Liver (tissue), 7 donors: ENCODE measurements at regions not wholly inside any gene's neighbourhood (a gene's known extent, or its start where the extent isn't known, plus 50 kb on each side); places are given as distances from the start of the nearest gene placed in this dataset.

Experiments
- DNase-seq: peaks from one replicate; pipeline ENCODE4 v3.0.0-alpha.2; 2017; ENCODE audit warnings: low spot score
- H3K27ac ChIP-seq, 2 donors: one replicate each; pipeline ENCODE4 v1.7.0; 2013; ENCODE audit warnings: inconsistent platforms in 2 of 2, low read length in 2 of 2, control low read depth in 1 of 2, low read depth in 1 of 2, mild to moderate bottlenecking in 1 of 2
- H3K27me3 ChIP-seq, 4 donors: one replicate each; pipeline versions ENCODE4 v1.6.1 to v1.7.0; 2013; ENCODE audit warnings: low read length in 3 of 4, inconsistent platforms in 1 of 4, mild to moderate bottlenecking in 1 of 4, moderate library complexity in 1 of 4; ENCODE audit not compliant: control insufficient read depth in 4 of 4, insufficient read depth in 4 of 4
- H3K36me3 ChIP-seq, 4 donors: one replicate each; pipeline versions ENCODE4 v1.6.1 to v1.7.0; 2013; ENCODE audit warnings: low read length in 3 of 4, mild to moderate bottlenecking in 3 of 4, low read depth in 1 of 4, moderate library complexity in 1 of 4; ENCODE audit not compliant: control insufficient read depth in 4 of 4, insufficient read depth in 3 of 4
- H3K4me1 ChIP-seq, 4 donors: one replicate each; pipeline versions ENCODE4 v1.6.1 to v1.7.0; 2013; ENCODE audit warnings: low read length in 3 of 4, mild to moderate bottlenecking in 3 of 4, moderate library complexity in 1 of 4; ENCODE audit not compliant: control insufficient read depth in 4 of 4, insufficient read depth in 4 of 4
- H3K4me3 ChIP-seq, 3 donors: one replicate each; pipeline versions ENCODE4 v1.6.1 to v1.7.0; 2013; ENCODE audit warnings: low read length in 3 of 3, control low read depth in 1 of 3, low read depth in 1 of 3, mild to moderate bottlenecking in 1 of 3
- H3K9ac ChIP-seq, 2 donors: one replicate each; pipeline ENCODE4 v1.7.0; 2013; ENCODE audit warnings: low read length in 2 of 2, mild to moderate bottlenecking in 2 of 2, moderate library complexity in 2 of 2, control low read depth in 1 of 2, low read depth in 1 of 2
- H3K9me3 ChIP-seq, 4 donors: one replicate each; pipeline versions ENCODE4 v1.6.1 to v1.7.0; 2013; ENCODE audit warnings: low read length in 3 of 4; ENCODE audit not compliant: control insufficient read depth in 4 of 4
- EGR1 ChIP-seq, 2 donors: IDR thresholded peaks; 2 replicates each; pipeline ENCODE4 v1.6.1; 2016 to 2018; ENCODE audit warnings: antibody characterized with exemption in 2 of 2, low read depth in 2 of 2
- FOXA1 ChIP-seq: IDR thresholded peaks from 2 replicates; pipeline ENCODE4 v1.6.1; 2016; ENCODE audit warnings: antibody characterized with exemption
- FOXA2 ChIP-seq: IDR thresholded peaks from 2 replicates; pipeline ENCODE4 v1.6.1; 2016; ENCODE audit warnings: antibody characterized with exemption
- GABPA ChIP-seq, 2 donors: IDR thresholded peaks in 1 of 2; conservative IDR thresholded peaks in 1 of 2; 2 replicates each; pipeline ENCODE4 v1.6.1; 2016; ENCODE audit warnings: antibody characterized with exemption in 2 of 2, mild to moderate bottlenecking in 1 of 2, moderate library complexity in 1 of 2
- HNF4A ChIP-seq, 2 donors: conservative IDR thresholded peaks; 2 replicates each; pipeline ENCODE4 v1.6.1; 2016; ENCODE audit warnings: antibody characterized with exemption in 2 of 2, mild to moderate bottlenecking in 2 of 2
- HNF4G ChIP-seq: IDR thresholded peaks from 2 replicates; pipeline ENCODE4 v1.6.1; 2016; ENCODE audit warnings: antibody characterized with exemption
- JUND ChIP-seq, 2 donors: IDR thresholded peaks; 2 replicates each; pipeline ENCODE4 v1.6.1; 2016; ENCODE audit warnings: antibody characterized with exemption in 2 of 2
- MAX ChIP-seq: IDR thresholded peaks from 2 replicates; pipeline ENCODE4 v1.6.1; 2016; ENCODE audit warnings: antibody characterized with exemption
- NR2F2 ChIP-seq: IDR thresholded peaks from 2 replicates; pipeline ENCODE4 v1.6.1; 2016; ENCODE audit warnings: antibody characterized with exemption
- RAD21 ChIP-seq, 2 donors: IDR thresholded peaks; 2 replicates each; pipeline ENCODE4 v1.6.1; 2016; ENCODE audit warnings: antibody characterized with exemption in 2 of 2, mild to moderate bottlenecking in 2 of 2
- REST ChIP-seq: IDR thresholded peaks from 2 replicates; pipeline ENCODE4 v1.6.1; 2016; ENCODE audit warnings: antibody characterized with exemption, mild to moderate bottlenecking
- RXRA ChIP-seq, 2 donors: IDR thresholded peaks; 2 replicates each; pipeline ENCODE4 v1.6.1; 2017 to 2018; ENCODE audit warnings: antibody characterized with exemption in 2 of 2, mild to moderate bottlenecking in 1 of 2
- SP1 ChIP-seq: IDR thresholded peaks from 2 replicates; pipeline ENCODE4 v1.6.1; 2018; ENCODE audit warnings: antibody characterized with exemption, mild to moderate bottlenecking
- TAF1 ChIP-seq: conservative IDR thresholded peaks from 2 replicates; pipeline ENCODE4 v1.6.1; 2016; ENCODE audit warnings: antibody characterized with exemption, mild to moderate bottlenecking
- YY1 ChIP-seq: IDR thresholded peaks from 2 replicates; pipeline ENCODE4 v1.6.1; 2016; ENCODE audit warnings: antibody characterized with exemption, mild to moderate bottlenecking
- ZBTB33 ChIP-seq: IDR thresholded peaks from 2 replicates; pipeline ENCODE4 v1.6.1; 2016; ENCODE audit warnings: antibody characterized with exemption
- WGBS: extraction: QIAGEN DNeasy Blood & Tissue Kit; methylation state at CpG from one replicate; pipeline ENCODE4 v1.1.7; 2013; 5-methylcytosine and 5-hydroxymethylcytosine counted together
- donor health status: healthy.
- donor health status: healthy.
- donor health status: healthy.
- donor health status: healthy.

- TF ChIP-seq REST (no peak), YY1 (no peak)
These were observed 64.6 kb upstream of the LMO1 start (continued) for GRCh38 chr11:8328231-8328794.

- WGBS: 62% methylated on average over 3 of the region's 3 CpGs
These were observed 64.1 kb upstream of the LMO1 start for GRCh38 chr11:8327761-8328192.

GRCh38 chr11:8326337-8326736, 62.7 kb upstream of the LMO1 start:
- H3K4me3 ChIP-seq: no peak overlapping the region
- DNase-seq: no peak
- H3K36me3 ChIP-seq: no peaks in the 10 kb centered on the region
- peaks cover 0 to 2% (median 0%) of the 10 kb centered on the region in 4 donors for H3K4me1 ChIP-seq
- no peaks in the 10 kb centered on the region for H3K9me3 ChIP-seq
- TF ChIP-seq MAX (no peak), RXRA (IDR thresholded peaks at IDR 0.05) (no peak), JUND (IDR thresholded peaks at IDR 0.05) (no peak), HNF4G (no peak), HNF4A (conservative IDR thresholded peaks at IDR 0.05) (no peak)
- no peak overlapping the region for H3K27ac ChIP-seq
- peaks cover 0 to 3% (median 1%) of the 10 kb centered on the region in 4 donors for H3K27me3 ChIP-seq
- H3K9ac ChIP-seq: no peak overlapping the region
- WGBS: 86% methylated on average over 3 of the region's 3 CpGs

More at GRCh38 chr11:8327761-8328192, 64.1 kb upstream of the LMO1 start:
- H3K9me3 ChIP-seq: no peaks in the 10 kb centered on the region
- TF ChIP-seq SP1 (no peak), NR2F2 (no peak), HNF4G (no peak), FOXA2 (no peak), GABPA (IDR thresholded peaks at IDR 0.05 in 1 of 2, conservative IDR thresholded peaks at IDR 0.05 in 1 of 2) (no peak)
- no peaks in the 10 kb centered on the region for H3K36me3 ChIP-seq
- H3K27me3 ChIP-seq: peaks cover 0 to 3% (median 1%) of the 10 kb centered on the region in 4 donors
- no peak for DNase-seq
- no peak overlapping the region for H3K9ac ChIP-seq
- no peak overlapping the region for H3K4me3 ChIP-seq
- no peak overlapping the region for H3K27ac ChIP-seq
- peaks cover 0 to 2% (median 0%) of the 10 kb centered on the region in 4 donors for H3K4me1 ChIP-seq

GRCh38 chr11:8325591-8326304, 62.1 kb upstream of the LMO1 start:
- Histone ChIP-seq H3K36me3 (no peaks in the 10 kb centered on the region), H3K9me3 (no peaks in the 10 kb centered on the region), H3K4me3 (no peak overlapping the region), H3K27me3 (peaks cover 0 to 3% (median 1%) of the 10 kb centered on the region in 4 donors), H3K9ac (no peak overlapping the region), H3K4me1 (peaks cover 0 to 2% (median 0%) of the 10 kb centered on the region in 4 donors), H3K27ac (no peak overlapping the region)
- WGBS: 80% methylated on average over 9 of the region's 9 CpGs
- no peak for DNase-seq
- TF ChIP-seq FOXA2: no peak
- TF ChIP-seq EGR1 (IDR thresholded peaks at IDR 0.05; ENCODE audit: low read depth in 2 of 2): no peak
- TF ChIP-seq ZBTB33: no peak
- no peak for TF ChIP-seq RAD21 (IDR thresholded peaks at IDR 0.05)
- no peak for TF ChIP-seq TAF1
- no peak for TF ChIP-seq HNF4A (conservative IDR thresholded peaks at IDR 0.05)
- TF ChIP-seq MAX: no peak
- TF ChIP-seq FOXA1: no peak
- no peak for TF ChIP-seq REST
- no peak for TF ChIP-seq GABPA (IDR thresholded peaks at IDR 0.05 in 1 of 2, conservative IDR thresholded peaks at IDR 0.05 in 1 of 2)
